Gastrocnemius medialis (tissue), 4 donors: ENCODE measurements at regions not wholly inside any gene's neighbourhood (a gene's known extent, or its start where the extent isn't known, plus 50 kb on each side); places are given as distances from the start of the nearest gene placed in this dataset.

Source experiments
- POLR2A ChIP-seq, 2 donors: fragments of 450-650 bp; IDR thresholded peaks; one replicate each; pipeline ENCODE4 v1.6.1; 2017; ENCODE audit warnings: antibody characterized with exemption in 2 of 2, mild to moderate bottlenecking in 2 of 2, moderate library complexity in 2 of 2
- TF ChIP-seq, protein P1 (sequence below), 5 experiments: fragments of 450-650 bp in 3 of 5; fragments of 200-600 bp in 2 of 5; sonication (generic) in 2 of 5; IDR thresholded peaks in 4 of 5; conservative IDR thresholded peaks in 1 of 5; 1 replicate in 4 of 5; 2 replicates in 1 of 5; pipeline ENCODE4 v1.5.1; 2016 to 2019; ENCODE audit warnings: antibody characterized with exemption in 5 of 5, mild to moderate bottlenecking in 3 of 5, moderate library complexity in 3 of 5

DNA sequence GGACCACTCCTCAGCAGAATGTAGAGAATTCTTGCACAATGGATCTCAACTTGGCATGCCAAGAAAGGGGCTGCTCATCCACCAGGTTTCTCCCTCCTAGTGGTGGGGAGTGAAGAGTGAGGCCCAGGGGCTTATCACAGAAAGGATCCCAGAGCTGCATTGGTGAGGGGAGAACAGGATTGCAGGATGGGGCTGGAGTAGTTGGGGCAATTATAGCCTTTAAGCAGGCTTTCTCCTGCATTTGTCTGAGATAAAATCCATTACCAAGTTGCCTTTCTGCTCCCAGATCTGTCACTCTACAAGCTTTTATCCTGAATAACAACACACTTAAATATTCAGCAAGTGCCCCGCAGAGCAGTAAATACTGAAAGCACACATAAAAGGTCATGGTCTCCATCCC lies 130.8 kb upstream of the CES5A start:
- TF ChIP-seq, protein P1, sequence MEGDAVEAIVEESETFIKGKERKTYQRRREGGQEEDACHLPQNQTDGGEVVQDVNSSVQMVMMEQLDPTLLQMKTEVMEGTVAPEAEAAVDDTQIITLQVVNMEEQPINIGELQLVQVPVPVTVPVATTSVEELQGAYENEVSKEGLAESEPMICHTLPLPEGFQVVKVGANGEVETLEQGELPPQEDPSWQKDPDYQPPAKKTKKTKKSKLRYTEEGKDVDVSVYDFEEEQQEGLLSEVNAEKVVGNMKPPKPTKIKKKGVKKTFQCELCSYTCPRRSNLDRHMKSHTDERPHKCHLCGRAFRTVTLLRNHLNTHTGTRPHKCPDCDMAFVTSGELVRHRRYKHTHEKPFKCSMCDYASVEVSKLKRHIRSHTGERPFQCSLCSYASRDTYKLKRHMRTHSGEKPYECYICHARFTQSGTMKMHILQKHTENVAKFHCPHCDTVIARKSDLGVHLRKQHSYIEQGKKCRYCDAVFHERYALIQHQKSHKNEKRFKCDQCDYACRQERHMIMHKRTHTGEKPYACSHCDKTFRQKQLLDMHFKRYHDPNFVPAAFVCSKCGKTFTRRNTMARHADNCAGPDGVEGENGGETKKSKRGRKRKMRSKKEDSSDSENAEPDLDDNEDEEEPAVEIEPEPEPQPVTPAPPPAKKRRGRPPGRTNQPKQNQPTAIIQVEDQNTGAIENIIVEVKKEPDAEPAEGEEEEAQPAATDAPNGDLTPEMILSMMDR (IDR thresholded peaks at IDR 0.05 in 4 of 5, conservative IDR thresholded peaks at IDR 0.05 in 1 of 5), result no peak
- TF ChIP-seq POLR2A (IDR thresholded peaks at IDR 0.05), result no peak
